ENCODE measurements at regions not wholly inside any gene's neighbourhood (a gene's known extent, or its start where the extent isn't known, plus 50 kb on each side); places are given as distances from the start of the nearest gene placed in this dataset.
"Not testable (repeated sequence)": the region's sequence is repeated elsewhere in the genome, so short reads cannot be mapped to it uniquely, and the experiment has no call there.

DNA sequence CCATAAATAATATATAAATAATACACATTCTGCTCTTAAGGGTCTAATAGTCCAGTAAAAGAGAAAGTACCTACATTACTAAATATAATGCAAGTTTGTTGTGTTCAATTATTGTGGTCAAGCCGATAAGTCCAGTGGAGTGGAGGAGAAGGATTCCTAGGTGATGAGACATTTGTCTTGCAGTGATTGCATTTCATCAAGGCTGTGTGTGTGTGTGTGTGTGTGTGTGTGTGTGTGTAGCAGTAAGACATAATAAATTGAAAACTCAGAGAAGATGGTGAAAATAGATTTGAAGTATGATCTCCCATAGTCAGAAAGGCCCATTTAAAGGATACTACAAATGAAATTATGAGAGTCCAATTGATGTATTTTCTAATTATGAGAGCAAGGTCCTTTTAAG is 192.5 kb upstream of the SEMA3C start:
- peak; percentile 92 for DNase-seq

DNA sequence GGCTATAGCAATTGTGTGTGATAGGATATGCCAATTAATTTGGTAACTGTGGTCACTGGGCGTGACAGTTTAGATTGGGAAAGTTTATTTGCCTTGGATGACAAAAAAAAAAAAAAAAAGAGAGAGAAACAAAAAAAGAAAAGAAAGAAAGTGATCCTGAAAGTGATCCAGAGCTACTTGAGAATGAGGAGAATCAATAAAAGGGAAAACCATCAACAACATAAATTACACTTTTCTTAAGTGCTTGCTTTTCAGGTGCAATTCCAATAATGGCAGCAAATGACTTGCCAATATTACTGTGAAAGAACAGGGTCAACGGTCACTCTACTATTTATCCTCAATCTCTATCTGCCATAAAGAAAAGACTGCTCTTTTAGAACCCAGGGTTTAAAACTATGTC is 191.8 kb upstream of the SEMA3C start:
- no peak for DNase-seq

DNA sequence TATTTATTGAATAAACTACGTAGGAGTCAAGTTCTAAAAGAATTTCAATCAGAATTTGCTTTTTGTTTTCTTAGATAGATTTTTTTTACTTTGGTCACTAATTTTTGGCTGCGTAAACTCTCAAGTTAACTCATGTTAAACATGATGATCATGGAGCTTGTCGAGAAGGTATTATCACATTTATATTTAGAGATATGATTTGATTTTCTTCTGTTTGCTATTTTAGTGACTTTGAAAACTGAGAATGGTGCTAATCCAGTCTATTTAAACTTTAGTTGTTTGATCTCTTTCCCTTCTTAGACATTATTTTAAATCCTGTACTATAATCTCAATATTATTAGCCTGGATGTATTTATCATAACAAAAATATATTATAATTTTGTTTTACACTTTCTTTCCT is 179.4 kb upstream of the SEMA3C start:
- DNase-seq = no peak

DNA sequence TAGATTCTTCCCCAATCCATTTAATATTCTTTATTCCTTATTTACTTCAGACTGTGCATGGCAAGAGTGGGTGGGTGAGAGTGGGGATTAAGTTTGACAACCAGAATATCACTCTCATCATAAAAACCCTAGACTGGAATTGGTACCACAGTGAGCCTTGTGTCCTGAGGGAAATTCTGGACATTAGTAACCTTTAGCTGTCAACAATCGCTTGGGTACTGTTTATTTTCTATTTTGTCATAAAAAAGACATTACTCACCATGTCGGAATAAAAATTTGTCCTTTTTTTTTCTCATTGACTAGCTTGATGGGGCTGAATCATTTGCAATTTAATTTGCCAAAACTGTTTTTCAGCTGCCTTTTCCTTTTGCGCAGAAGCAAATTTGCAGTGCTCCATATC is 176.1 kb upstream of the SEMA3C start:
- DNase-seq = no peak

DNA sequence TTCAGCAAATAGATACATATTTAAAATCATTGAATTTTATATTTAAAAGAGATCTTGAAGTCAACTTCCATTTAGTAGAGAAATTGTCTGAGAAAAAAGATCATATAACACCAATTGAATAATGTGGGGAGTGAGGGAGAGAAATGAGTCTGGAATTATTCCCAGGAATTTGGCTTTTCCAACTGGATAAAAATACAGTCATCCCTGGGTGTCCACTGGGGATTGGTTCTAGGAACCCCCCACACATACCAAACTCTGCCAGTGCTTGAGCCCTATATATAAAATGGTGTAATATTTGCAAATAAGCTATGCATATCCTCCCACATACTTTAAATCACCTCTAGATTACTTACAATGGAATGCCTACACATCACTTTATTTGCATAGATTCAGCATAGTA is 162.8 kb upstream of the SEMA3C start:
- DNase-seq = no peak

DNA sequence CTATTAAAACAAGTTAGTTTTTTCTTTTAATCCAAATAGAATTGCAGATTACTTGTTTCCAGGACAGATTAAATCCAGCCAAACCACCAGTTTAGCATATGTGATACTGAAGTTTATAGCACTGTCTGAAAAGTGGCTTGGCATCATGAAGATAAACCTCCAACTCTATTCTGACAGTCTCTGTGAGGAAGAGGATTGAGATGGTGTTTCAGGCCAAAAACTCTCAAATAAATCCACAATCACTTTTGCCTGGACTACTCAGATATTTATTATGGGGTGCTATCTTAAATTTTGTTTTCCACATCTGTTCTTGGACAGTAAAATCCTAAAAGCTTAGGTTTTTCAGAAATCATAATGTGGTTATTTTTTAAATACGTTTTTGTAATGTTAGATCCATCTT is 161.7 kb upstream of the SEMA3C start:
- no peak for DNase-seq

DNA sequence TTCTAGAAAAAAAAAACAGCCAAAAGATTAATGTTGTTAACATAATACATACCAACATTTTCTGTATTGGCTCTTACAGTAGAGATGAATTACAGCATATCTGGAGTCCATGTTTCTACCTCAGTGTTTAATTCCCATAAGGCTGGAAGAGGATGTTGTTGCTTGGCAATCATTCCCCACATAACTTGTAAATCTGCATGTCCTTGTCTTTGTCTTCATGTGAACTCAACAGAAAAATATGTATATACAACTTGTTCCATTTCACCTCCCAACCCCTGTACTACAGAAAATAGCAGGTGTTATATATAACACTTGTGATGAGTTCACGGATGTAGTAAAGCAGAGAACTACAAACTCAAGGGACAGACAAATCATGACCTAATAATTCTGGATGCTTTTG is 160.9 kb upstream of the SEMA3C start:
- DNase-seq = no peak

DNA sequence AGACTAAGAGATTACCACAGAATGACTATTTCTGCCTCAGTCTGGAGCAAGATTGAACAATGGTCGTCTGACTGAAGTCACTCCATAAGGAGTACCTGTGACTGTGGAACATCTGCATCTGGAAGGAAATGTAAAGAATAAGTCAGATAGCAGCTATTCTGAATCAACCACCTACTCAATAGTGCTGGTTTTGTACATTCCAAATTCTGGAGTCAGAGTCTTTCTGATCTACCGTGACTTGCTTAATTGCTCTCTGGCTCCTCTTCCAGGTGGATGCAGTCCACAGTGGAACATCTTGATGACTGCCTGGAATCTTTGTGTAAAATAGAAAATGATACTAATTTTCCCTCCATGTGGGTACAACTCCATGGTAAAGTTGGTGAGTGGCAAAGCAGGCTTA is 156.3 kb upstream of the SEMA3C start:
- peak; percentile 30 for DNase-seq

DNA sequence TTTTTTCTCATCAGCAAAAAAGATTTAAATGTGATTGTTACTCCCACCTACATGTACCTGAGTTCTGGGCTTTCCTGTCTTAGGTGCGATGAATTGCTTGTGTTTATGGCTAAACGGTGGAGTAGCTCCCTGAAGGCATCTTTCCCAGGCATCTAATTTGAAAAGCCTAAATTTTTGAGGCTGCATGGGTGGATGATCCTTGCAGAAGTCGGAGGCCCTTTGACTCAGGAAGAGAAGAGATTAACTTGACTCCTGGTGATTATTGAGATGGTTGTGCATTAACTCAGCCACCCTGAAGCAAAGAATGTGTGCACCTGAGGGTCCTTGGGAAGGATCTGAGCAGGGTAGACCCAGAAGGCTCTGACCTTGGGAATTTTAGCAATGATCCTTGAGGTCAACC is 155.6 kb upstream of the SEMA3C start:
- DNase-seq = no peak

DNA sequence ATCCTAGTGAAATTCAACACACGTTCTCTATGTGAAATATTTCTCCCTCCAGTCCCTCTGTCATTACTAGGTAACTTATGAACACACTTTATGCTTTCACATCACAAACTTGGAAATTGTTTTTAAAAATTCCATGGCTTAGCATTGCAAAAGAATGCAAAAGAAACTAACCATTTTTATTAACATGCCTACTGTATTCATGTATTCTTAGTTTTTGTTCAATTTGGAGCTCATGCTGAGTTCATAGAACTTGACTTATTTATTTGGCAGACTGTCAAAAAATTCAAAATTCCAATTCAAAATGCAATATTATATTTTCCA is 155.0 kb upstream of the SEMA3C start:
- no peak for DNase-seq

DNA sequence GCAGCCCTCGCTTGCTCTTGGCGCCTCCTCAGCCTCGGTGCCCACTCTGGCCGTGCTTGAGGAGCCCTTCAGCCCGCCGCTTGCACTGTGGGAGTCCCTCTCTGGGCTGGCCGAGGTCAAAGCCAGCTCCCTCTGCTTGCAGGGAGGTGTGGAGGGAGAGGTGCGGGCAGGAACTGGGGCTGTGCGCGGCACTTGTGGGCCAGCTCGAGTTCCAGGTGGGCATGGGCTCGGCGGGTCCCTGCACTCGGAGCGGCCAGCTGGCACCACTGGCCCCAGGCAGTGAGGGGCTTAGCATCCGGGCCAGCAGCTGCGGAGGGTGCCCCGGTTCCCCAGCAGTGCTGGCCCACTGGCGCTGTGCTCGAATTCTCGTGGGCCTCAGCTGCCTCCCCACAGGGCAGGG is 152.1 kb upstream of the SEMA3C start:
- DNase-seq = no peak

DNA sequence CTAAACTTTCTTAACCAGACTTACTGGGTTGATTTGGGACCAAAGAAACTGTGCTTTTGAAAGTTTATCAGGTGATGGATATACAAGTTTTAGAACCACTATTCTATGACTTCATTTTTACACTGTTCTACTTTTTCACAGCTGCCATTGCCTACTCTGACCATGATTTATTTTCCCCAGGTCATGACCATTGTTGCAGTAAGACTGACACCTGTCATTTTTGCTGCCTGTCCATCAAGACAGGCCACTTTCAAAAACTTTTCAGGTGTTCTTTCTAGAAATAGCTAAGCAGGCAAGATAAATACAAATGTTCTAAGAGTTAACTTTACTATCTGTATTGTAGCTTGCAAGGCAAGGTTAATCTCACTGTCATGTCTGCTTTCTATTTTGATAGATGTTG is 147.9 kb upstream of the SEMA3C start:
- DNase-seq = no peak

DNA sequence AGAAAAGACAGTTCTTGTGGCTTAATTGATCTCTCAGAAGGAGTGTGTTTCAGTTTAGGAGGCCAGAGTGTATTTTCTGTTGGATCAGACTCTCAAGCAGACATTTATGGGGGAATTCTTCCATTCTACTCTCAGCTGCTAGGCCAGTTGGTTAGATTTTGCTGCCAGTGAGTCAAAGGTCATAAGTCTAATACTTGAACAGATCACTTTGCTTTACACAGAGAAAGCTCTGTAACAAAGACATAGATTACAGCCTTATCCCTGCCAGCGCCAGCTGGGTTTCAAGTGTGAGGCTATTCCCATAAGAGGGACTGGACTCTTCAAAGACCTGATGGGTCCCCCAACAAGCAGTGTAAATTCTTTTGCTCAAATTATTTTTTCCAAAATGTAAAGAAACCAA is 145.6 kb upstream of the SEMA3C start:
- no peak for DNase-seq

DNA sequence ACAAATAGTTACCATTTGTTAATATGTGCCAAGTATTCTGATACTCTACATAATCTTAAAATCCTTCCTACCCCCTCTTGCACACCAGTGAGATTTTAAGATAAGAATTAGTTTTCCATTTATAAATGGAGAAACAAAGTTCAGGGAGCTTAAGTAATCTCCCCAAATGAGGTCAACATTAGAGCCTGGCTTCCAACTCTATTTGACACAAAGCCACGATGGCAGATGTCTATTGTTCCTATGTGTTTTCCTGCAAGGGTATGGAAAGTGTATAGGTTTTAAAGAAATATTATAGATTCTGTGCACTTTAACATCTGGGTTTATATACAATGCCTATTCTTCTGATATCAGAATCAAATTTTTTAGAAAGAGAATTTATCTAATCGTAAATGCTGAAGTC is 143.9 kb upstream of the SEMA3C start:
- no peak for DNase-seq

DNA sequence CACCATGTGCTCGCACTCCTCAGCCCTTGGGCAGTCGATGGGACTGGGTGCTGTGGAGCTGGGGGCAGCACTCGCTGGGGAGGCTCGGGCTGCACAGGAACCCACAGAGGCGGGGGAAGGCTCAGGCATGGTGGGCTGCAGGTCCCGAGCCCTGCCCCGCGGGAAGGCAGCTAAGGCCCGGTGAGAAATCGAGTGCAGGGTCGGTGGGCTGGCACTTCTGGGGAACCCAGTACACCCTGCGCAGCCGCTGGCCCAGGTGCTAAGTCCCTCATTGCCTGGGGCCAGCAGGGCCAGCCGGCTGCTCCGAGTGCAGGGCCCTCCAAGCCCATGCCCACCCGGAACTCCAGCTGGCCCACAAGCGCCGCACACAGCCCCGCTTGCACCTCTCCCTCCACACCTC is 138.6 kb upstream of the SEMA3C start:
- DNase-seq = not testable (repeated sequence)

DNA sequence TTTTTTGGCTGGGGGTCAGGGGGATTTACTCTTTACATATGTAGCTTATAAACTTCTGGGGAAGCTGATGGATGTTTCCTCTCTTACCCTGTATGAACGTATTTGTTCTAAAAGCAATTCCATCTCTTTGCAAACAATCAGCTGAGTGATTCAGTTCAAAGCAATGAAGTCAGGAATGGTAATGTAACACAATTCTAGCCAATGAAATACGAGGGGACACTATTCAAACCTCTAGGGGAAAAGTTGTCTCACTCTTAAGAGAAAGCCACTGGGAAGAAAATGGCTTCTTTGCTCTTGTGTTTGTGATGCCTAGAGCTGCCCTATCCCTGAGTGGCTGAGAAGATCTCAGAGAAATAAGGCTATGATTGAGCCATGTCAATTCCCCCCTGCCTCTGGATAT is 134.8 kb upstream of the SEMA3C start:
- peak; percentile 25 for DNase-seq

DNA sequence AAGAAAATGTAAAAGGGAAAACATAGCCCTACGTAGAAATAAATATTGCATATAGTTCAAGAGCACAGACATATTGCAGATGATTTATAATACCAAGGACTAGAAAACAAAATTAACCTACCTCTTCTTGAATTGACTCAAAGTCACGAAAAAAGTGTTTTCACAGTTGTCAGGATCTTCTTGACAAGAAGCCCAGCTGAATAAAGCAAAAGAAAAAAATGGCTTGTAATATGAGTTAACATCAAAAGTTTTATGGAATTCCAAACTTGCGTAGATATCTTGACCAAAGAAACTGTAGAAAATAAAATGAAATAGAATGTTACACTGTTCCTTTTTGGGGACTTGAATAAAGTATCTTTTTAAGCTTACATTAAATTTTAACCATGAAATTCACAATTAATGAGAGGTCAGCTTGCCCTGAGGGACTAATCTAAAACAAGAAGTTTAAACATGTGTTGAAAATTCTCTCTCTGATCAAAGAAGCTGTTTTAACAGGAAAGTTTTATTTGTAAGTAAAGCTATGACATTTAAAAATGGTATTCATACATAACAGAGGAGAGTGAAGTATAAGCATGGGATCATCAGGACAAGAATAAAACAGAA is 133.1 kb upstream of the SEMA3C start:
- DNase-seq = no peak

DNA sequence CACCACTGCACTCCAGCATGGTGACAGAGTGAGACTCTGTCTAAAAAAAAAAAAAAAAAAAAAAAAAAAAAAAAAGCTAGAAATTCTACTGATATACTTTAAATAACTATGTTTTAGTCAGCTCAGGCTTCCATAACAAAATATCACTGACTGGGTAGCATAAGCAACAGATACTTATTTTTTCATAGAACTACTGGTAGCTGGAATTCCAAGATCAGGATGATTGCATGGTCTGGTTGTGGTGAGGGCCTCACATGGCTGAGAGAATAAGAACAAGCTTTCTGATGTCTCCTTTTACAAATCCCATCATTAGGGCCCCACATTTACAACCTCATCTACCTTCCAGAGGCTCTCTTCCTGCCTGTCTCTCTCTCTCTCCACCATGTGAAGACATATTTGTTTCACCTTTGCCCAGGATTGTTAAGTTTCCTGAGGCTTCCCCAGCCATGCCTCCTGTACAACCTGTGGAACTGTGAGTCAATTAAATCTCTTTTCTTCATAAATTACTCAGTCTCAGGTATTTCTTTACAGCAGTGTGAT is 126.7 kb upstream of the SEMA3C start:
- DNase-seq = no peak

DNA sequence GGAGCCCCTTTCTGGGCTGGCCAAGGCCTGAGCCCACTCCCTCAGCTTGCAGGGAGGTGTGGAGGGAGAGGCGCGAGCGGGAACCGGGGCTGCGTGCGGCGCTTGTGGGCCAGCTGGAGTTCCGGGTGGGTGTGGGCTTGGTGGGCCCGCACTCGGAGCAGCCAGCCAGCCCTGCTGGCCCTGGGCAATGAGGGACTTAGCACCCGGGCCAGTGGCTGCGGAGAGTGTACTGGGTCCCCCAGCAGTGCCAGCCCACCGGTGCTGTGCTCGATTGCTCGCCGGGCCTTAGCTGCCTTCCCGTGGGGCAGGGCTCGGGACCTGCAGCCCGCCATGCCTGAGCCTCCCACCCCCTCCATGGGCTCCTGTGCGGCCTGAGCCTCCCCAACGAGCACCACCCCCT is 123.8 kb upstream of the SEMA3C start:
- not testable (repeated sequence) for DNase-seq

DNA sequence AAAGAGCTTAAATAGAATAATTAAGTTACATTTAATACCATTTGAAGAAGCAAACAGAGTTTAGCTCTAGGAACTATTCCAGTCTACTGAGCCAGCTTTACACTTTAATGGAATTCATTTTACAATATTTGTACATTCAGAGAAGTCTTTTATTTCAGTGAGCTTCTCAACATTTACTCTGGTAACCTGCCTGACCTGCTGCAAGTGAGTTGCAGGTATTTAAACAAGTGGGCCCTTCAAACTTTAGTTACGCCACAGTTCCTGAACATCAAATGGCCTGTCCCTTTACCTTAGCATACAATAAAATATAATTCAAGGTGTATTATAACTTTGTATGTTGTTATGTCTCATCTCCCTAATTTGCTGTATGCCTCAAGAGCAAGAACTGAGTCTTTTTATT is 121.6 kb upstream of the SEMA3C start:
- no peak for DNase-seq

DNA sequence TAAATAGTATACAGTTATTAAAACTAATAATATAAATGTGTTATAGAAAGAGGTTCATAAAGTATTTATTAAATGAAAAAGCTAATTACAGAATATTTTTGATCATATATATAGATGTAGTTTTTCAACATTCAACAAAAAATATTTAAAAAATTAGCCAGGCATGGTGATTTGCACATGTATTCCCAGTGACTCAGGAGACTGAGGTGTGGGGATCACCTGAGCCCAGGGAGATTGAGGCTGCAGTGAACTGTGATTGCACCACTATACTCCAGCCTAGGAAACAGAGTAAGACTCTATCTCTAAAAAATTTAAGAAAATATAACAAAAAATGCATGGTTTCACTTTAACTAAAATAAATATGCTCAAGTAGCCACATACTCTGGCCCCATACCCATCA is 118.0 kb upstream of the SEMA3C start:
- DNase-seq = no peak

DNA sequence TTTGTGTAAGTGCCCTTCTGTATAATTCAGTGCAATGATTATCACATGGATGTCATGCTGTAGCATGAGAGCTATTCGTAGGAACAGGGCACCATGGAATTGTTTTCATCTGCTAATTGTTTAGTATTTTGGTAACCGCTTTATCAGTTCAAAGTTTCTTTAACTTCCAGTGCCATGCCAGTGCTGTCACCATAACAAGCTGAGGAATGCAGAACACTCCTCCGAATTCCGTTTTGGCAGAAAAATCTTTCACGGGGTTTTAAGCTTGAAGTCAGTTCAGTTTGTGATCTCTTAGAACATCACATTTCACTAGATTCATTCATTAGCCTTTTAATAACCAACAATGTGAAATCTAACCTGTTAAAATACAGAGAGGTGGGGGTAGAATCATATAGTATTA is 117.2 kb upstream of the SEMA3C start:
- DNase-seq = no peak

DNA sequence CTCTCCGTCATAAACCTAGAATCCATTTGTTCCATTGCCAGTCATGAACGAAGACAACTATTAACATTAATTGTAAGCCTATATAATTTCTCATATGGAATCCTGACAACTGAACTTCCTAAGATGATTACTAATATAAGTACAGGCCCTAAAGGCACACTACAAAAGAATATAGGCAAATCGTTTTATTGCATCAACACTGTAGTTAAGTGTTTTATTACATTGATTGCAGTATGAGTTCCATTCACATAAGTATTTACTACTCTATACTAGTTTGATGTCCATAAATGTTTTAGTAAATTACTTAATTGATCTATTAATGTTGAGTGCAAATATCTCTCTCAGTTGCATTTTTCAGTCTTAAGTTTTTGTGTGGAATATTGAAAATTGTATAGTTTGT is 113.1 kb upstream of the SEMA3C start:
- DNase-seq = no peak

DNA sequence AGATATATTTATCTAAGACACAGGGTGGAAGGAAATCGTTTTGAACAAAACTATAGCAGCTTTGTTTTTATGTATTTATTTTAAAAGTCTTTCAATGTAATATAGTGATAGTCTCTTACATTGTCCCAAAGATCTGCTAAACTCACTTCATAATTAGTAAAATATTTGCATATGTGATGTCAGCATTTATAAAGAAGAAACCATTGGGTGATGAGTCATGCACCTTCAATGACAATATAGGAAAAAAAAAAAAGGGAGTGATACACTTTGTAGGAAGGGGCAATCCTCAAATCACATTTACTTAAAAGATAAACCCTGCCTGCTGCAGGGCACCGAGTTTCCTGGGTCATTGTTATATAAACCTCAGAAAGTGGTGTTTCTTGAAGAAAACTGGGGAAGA is 112.4 kb upstream of the SEMA3C start:
- DNase-seq = no peak

DNA sequence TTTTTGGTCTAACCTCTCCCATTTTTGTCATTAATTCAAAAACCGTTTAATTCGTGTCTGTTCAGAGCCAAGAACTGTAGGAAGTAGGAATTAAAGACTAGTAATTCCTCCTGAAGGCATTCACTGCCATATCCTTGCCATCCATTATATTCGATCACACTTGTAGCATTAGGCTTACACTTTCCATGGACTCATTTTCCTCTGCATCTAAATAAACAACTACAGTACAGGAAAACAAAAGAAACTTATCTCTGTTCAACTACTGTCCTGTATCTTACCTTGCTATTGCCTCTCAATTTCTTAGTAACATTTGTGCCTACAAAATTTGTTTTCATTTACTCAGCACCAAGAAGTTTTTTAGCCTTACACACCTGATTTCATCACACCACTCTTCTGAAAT is 111.6 kb upstream of the SEMA3C start:
- DNase-seq = no peak

DNA sequence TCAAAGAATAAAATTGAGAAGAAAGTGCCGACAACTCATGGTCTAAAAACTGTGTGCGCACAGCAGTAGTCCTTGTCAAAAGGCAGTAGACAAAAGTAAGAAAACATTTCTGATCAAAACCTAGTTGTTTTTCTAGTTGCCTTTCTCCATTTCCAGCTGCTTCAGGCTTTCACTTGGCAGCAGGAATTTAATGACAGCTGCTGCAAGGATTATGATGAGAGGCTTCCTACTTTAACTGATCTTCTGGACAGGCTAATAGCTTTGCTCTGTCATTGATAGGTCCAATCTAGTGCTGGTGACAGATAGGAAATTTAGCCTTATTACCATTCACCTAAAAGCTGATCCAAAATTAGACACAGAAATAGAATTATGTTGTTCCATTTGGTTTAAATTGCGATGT is 110.7 kb upstream of the SEMA3C start:
- no peak for DNase-seq

Data from HCEC 1CT (cell line).